NCI-H345 (cell line): ENCODE measurements at regions not wholly inside any gene's neighbourhood (a gene's known extent, or its start where the extent isn't known, plus 50 kb on each side); places are given as distances from the start of the nearest gene placed in this dataset.

Experiments used
- DNase-seq: peaks from one replicate; lab custom pipeline; 2025; lab: John Stamatoyannopoulos, UW

DNA sequence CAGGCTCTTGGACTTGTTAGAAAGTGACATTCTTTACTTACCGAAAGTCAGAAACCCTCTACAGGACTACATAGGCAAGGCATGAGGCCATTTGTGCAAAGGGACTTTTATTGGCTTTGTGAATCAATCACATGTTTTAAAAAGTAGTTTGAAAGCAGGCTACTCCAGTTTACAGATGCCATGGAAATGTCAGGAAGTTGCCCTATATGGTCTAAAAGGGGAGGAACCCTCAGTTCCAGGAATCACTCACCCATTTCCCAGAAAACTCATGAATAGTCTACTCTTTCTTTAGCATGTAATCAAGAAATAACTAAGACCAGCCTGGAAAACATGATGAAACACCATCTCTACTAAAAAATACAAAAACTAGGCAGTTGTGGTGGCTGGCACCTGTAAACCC lies 51.0 kb upstream of the MKRN3 start:
- no peak for DNase-seq

DNA sequence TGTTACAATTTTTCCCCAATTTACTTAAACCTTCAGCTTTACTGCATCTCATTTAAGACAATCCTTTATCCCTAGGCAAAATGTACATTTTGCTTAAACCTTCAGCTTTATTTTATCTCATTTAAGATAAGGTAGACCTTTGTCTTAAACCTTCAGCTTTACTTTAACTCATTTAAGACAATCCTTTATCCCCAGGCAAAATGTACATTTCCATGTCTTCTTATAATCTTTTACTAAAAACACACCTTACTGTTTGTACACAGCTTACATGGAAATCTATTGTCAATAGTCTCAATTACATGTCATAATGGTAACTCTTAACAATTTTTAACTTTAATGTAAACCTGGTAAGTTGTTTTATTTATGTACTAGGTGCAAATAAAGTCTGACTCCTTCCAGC lies 58.7 kb upstream of the MKRN3 start:
- no peak for DNase-seq

DNA sequence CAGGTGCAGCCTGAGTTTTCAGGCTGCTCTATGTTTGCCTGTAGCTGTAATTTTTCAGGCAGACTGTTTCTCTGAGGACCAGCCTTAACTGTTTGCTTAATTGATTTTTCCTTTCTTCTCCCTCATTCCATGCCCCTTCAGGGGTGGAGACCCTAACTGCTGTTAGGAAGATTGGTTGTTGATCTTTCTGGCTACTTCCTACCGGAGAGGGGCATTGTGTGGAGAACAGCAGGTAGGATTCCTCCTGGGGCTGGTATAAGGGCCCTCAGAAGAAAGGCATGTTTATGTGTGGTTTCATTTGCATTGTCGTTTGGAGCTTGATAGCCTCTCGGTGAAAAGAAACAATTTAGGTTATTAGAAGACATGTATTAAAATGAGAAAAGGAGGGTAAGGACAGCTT lies 56.9 kb upstream of the GOLGA6L2 start:
- peak; percentile 80 for DNase-seq

DNA sequence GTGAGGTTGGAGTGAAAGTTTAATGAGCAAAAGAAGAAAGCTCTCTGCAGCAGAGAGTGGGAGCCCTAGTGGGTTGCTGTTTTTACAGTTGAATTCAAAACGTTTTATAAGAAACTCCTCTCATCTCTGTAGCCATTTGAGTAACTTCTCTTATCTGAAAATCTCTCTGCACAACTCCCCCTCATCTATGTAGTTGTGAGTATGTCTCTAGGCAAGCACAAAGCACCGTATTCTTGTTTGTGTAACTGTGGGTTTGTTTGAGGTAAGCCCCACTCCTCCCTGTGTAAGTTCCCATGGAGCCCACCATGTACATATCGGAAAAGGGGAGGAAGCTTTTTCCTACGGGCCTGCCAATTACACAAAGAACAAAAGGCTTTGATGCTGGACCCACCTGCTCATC lies 56.5 kb upstream of the GOLGA6L2 start:
- no peak for DNase-seq

DNA sequence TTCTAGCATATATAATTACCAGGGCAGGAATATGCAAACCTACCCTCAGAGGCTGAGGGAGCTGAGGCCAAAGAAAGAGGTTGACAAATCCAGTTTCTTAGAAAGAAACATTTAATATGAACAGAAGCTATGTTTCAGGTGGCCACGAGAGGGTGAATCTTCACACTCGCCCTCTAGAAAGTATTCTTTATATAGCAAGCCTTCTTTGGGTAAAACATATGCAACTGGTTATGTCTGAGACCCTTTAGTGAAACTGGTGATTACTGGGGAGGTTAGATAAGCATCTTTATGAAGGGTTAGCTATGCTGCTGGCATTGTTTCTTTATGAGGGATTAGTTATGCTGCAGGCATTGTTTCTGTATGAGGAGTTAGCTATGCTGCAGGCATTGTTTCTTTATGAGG lies 50.7 kb upstream of the GOLGA6L2 start:
- DNase-seq: no peak
